HCT116 (cell line): ENCODE measurements at regions not wholly inside any gene's neighbourhood (a gene's known extent, or its start where the extent isn't known, plus 50 kb on each side); places are given as distances from the start of the nearest gene placed in this dataset.

Source experiments
- ATAC-seq: fragments of 200-7000 bp; cut with Tn5 transposase; 2 replicates; pipeline ENCODE4 v1.9.1; 2020; ENCODE audit warnings: mild to moderate bottlenecking, moderate library complexity
- BruUV-seq: library from RNA; stranded (reverse); fragments of 400-500 nt; replicated peaks from 2 replicates; lab custom pipeline; 2021; lab: Mats Ljungman, UMichigan
- CTCF ChIA-PET: fragments of 300-600 bp; sonication (Branson Sonifier 250); formaldehyde crosslinking; loops from one replicate; lab custom pipeline; 2021; ENCODE audit warnings: antibody characterized with exemption; lab: Charles Lee
- POLR2A ChIA-PET: fragments of 300-600, 350-600 bp; sonication (Branson Sonifier 250); formaldehyde crosslinking; loops from one replicate; lab custom pipeline; 2021; ENCODE audit warnings: antibody characterized with exemption; lab: Charles Lee
- RAD21 ChIA-PET, 2 experiments: fragments of 300-600 bp; sonication (Branson Sonifier 250); formaldehyde crosslinking; loops; one replicate each; lab custom pipeline; 2023; ENCODE audit warnings: low total read pairs in 2 of 2; ENCODE audit not compliant: uncharacterized antibody in 2 of 2, unreplicated experiment in 2 of 2, low non-redundant PET in 1 of 2; lab: Charles Lee
- DNase-seq: peaks from one replicate; pipeline ENCODE4 v3.0.0-alpha.2; 2010; ENCODE audit warnings: low read depth, low spot score
- H2AFZ ChIP-seq: fragments of 200-600 bp; shearing (Covaris generic), sonication (generic); 2 replicates; pipeline ENCODE4 v1.6.1; 2017; ENCODE audit warnings: low read depth, mixed run types, mixed read lengths, antibody characterized with exemption, low read length; ENCODE audit not compliant: poor library complexity, severe bottlenecking
- H3K27ac ChIP-seq: 2 replicates; pipeline ENCODE4 v1.5.1; 2012; ENCODE audit warnings: low read depth, low read length
- H3K27me3 ChIP-seq: fragments of 200-600 bp; sonication (generic); 2 replicates; pipeline ENCODE4 v1.6.1; 2016; ENCODE audit warnings: mixed run types, low read length, mixed read lengths; ENCODE audit not compliant: insufficient read depth
- H3K36me3 ChIP-seq, 2 experiments: fragments of 200-500 bp in 1 of 2; fragments of 200-600 bp in 1 of 2; sonication (Bioruptor generic) in 1 of 2; sonication (generic) in 1 of 2; 2 replicates each; pipeline versions ENCODE4 v1.5.1 to v1.6.1; 2014 to 2016; ENCODE audit warnings: low read length in 2 of 2, inconsistent platforms in 1 of 2, mixed read lengths in 1 of 2, mixed run types in 1 of 2; ENCODE audit not compliant: insufficient read depth in 2 of 2, control insufficient read depth in 1 of 2
- H3K4me1 ChIP-seq, 2 experiments: fragments of 200-600 bp in 1 of 2; sonication (generic) in 1 of 2; 2 replicates each; pipeline versions ENCODE4 v1.5.1 to v1.6.1; 2012 to 2017; ENCODE audit warnings: low read length in 2 of 2, inconsistent platforms in 1 of 2, mild to moderate bottlenecking in 1 of 2, mixed read lengths in 1 of 2, mixed run types in 1 of 2, moderate library complexity in 1 of 2; ENCODE audit not compliant: insufficient read depth in 2 of 2, control insufficient read depth in 1 of 2
- H3K4me2 ChIP-seq: fragments of 200-600 bp; sonication (generic); 2 replicates; pipeline ENCODE4 v1.6.1; 2017; ENCODE audit warnings: mixed run types, low read length, mixed read lengths
- H3K4me3 ChIP-seq, 2 experiments: fragments of 200-600 bp in 1 of 2; sonication (generic) in 1 of 2; replicated peaks in 1 of 2; 2 replicates each; pipeline ENCODE4 v1.5.1; 2011 to 2016; ENCODE audit warnings: low read length in 2 of 2, control low read depth in 1 of 2, low read depth in 1 of 2, mild to moderate bottlenecking in 1 of 2, mixed read lengths in 1 of 2, mixed run types in 1 of 2
- H3K79me2 ChIP-seq: fragments of 200-600 bp; sonication (generic); 2 replicates; pipeline ENCODE4 v1.6.1; 2017; ENCODE audit warnings: mild to moderate bottlenecking, mixed run types, low read length, moderate library complexity, mixed read lengths; ENCODE audit not compliant: insufficient read depth
- H3K9ac ChIP-seq: fragments of 200-600 bp; sonication (generic); 2 replicates; pipeline ENCODE4 v1.6.1; 2016; ENCODE audit warnings: low read length, mixed read lengths
- H3K9me2 ChIP-seq: fragments of 200-600 bp; sonication (generic), shearing (Covaris generic); 2 replicates; pipeline ENCODE4 v1.6.1; 2017; ENCODE audit warnings: mixed run types, mild to moderate bottlenecking, moderate library complexity; ENCODE audit not compliant: insufficient read depth
- H3K9me3 ChIP-seq, 2 experiments: fragments of 200-500 bp in 1 of 2; fragments of 200-600 bp in 1 of 2; sonication (Bioruptor generic) in 1 of 2; sonication (generic) in 1 of 2; 2 replicates each; pipeline ENCODE4 v1.6.1; 2014 to 2017; ENCODE audit warnings: low read length in 2 of 2, mixed read lengths in 2 of 2, inconsistent platforms in 1 of 2, low read depth in 1 of 2, mild to moderate bottlenecking in 1 of 2, mixed run types in 1 of 2, moderate library complexity in 1 of 2; ENCODE audit not compliant: control insufficient read depth in 1 of 2, insufficient read depth in 1 of 2
- H4K20me1 ChIP-seq: fragments of 200-600 bp; sonication (generic), shearing (Covaris generic); 2 replicates; pipeline ENCODE4 v1.6.1; 2017; ENCODE audit warnings: mixed run types, mild to moderate bottlenecking, moderate library complexity; ENCODE audit not compliant: insufficient read depth
- CBX3 ChIP-seq: IDR thresholded peaks from 2 replicates; pipeline ENCODE4 v1.6.1; 2012; ENCODE audit warnings: low read depth
- CEBPB ChIP-seq: IDR thresholded peaks from 2 replicates; pipeline ENCODE4 v1.6.1; 2012; ENCODE audit warnings: low read depth
- CTCF ChIP-seq, 3 experiments: fragments of 200-600 bp in 1 of 3; sonication (generic) in 1 of 3; IDR thresholded peaks in 2 of 3; conservative IDR thresholded peaks in 1 of 3; 2 replicates each; pipeline ENCODE4 v1.5.1; 2012 to 2017; ENCODE audit warnings: low read depth in 2 of 3, low read length in 2 of 3, antibody characterized with exemption in 1 of 3, borderline replicate concordance in 1 of 3, control low read depth in 1 of 3, mild to moderate bottlenecking in 1 of 3, mixed read lengths in 1 of 3, mixed run types in 1 of 3, moderate library complexity in 1 of 3; ENCODE audit not compliant: insufficient read depth in 1 of 3
- EGR1 ChIP-seq: IDR thresholded peaks from 2 replicates; pipeline ENCODE4 v1.6.1; 2012; ENCODE audit warnings: low read depth
- ELF1 ChIP-seq: IDR thresholded peaks from 2 replicates; pipeline ENCODE4 v1.6.1; 2012; ENCODE audit warnings: low read depth, borderline replicate concordance
- EZH2phosphoT487 ChIP-seq: fragments of 200-600 bp; IDR thresholded peaks from 2 replicates; pipeline ENCODE4 v1.6.1; 2018; ENCODE audit warnings: antibody characterized with exemption, borderline replicate concordance
- FOSL1 ChIP-seq: IDR thresholded peaks from 2 replicates; pipeline ENCODE4 v1.6.1; 2012; ENCODE audit warnings: low read depth
- JUND ChIP-seq: IDR thresholded peaks from 2 replicates; pipeline ENCODE4 v1.6.1; 2012
- MAX ChIP-seq: IDR thresholded peaks from 2 replicates; pipeline ENCODE4 v1.6.1; 2012
- POLR2AphosphoS5 ChIP-seq: IDR thresholded peaks from 2 replicates; pipeline ENCODE4 v1.6.1; 2011; ENCODE audit warnings: mild to moderate bottlenecking, low read depth, low read length, moderate library complexity
- REST ChIP-seq: IDR thresholded peaks from 2 replicates; pipeline ENCODE4 v1.6.1; 2012; ENCODE audit warnings: low read depth
- SIN3A ChIP-seq: IDR thresholded peaks from 2 replicates; pipeline ENCODE4 v1.6.1; 2012; ENCODE audit warnings: low read depth
- SP1 ChIP-seq: IDR thresholded peaks from 2 replicates; pipeline ENCODE4 v1.6.1; 2012; ENCODE audit warnings: low read depth
- TCF7L2 ChIP-seq: IDR thresholded peaks from 2 replicates; pipeline ENCODE4 v1.7.0; 2011; ENCODE audit warnings: borderline replicate concordance, inconsistent platforms; ENCODE audit not compliant: insufficient read depth, insufficient read length; ENCODE audit errors: extremely low read depth
- YY1 ChIP-seq: IDR thresholded peaks from 2 replicates; pipeline ENCODE4 v1.6.1; 2011; ENCODE audit warnings: low read length, low read depth, moderate library complexity, mild to moderate bottlenecking; ENCODE audit not compliant: insufficient replicate concordance; ENCODE audit errors: extremely low read depth
- ZBTB33 ChIP-seq: IDR thresholded peaks from 2 replicates; pipeline ENCODE4 v1.6.1; 2011; ENCODE audit warnings: mild to moderate bottlenecking, low read length, moderate library complexity; ENCODE audit not compliant: insufficient replicate concordance; ENCODE audit errors: extremely low read depth
- ZNF274 ChIP-seq: fragments of 200-500 bp; sonication (Bioruptor generic); IDR thresholded peaks from 2 replicates; pipeline ENCODE4 v1.6.1; 2014; ENCODE audit warnings: mild to moderate bottlenecking, low read depth, low read length, inconsistent platforms
- intact Hi-C: fragments of 100-400 bp; cut with micrococcal nuclease; formaldehyde crosslinking; loops from 2 replicates; pipeline ENCODE4 v1.10.0; 2022

GRCh38 chr20:51129147-51129776 lies 106.4 kb upstream of the KCNG1 start:
- POLR2A ChIA-PET, result no interaction called here
- Histone ChIP-seq H3K9me2 (no peaks in the 10 kb centered on the region), H2AFZ (no peak overlapping the region), H4K20me1 (no peaks in the 10 kb centered on the region), H3K36me3 (no peaks in the 10 kb centered on the region), H3K4me3 (no peak overlapping the region), H3K4me2 (no peak overlapping the region), H3K79me2 (no peaks in the 10 kb centered on the region), H3K9ac (no peak overlapping the region), H3K27ac (no peak overlapping the region), H3K9me3 (no peaks in the 10 kb centered on the region), H3K27me3 (peaks cover 4% of the 10 kb centered on the region; the same call in 1 of the 2 replicates), H3K4me1 (no peaks in the 10 kb centered on the region)
- no peak for TF ChIP-seq POLR2AphosphoS5
- no peak for TF ChIP-seq YY1
- no peak for TF ChIP-seq CBX3
- no peak for TF ChIP-seq EZH2phosphoT487
- TF ChIP-seq ELF1, result no peak
- no peak for TF ChIP-seq FOSL1
- no peak for TF ChIP-seq SIN3A
- TF ChIP-seq TCF7L2, result no peak
- TF ChIP-seq SP1, result no peak
- no peak for TF ChIP-seq CTCF (IDR thresholded peaks at IDR 0.05 in 2 of 3, conservative IDR thresholded peaks at IDR 0.05 in 1 of 3; ENCODE audit: borderline replicate concordance in 1 of 3, insufficient read depth in 1 of 3, low read depth in 2 of 3, low read length in 2 of 3)
- no peak for TF ChIP-seq JUND
- TF ChIP-seq REST, result no peak
- no peak for TF ChIP-seq CEBPB
- no peak for TF ChIP-seq MAX
- no peak for TF ChIP-seq ZBTB33
- TF ChIP-seq EGR1, result no peak
- no peak for TF ChIP-seq ZNF274
- RAD21 ChIA-PET, result interaction anchor here in 1 of 2 experiments (0.6 kb wide), 1 partner anchor 464 kb away, joined by 8 read pairs; no protein-coding TSS in a partner anchor
- CTCF ChIA-PET, result no interaction called here
- intact Hi-C loops, result no loop called here
- ATAC-seq (no peak), DNase-seq (no peak)
- BruUV-seq, result no TSS peak
